ENCODE measurements at regions not wholly inside any gene's neighbourhood (a gene's known extent, or its start where the extent isn't known, plus 50 kb on each side); places are given as distances from the start of the nearest gene placed in this dataset.

GRCh38 chr17:31744511-31744951, 114.5 kb downstream of the COPRS start (continued):
- TF ChIP-seq ZNF214 (tag by site-specific recombination; IDR thresholded peaks at IDR 0.05; ENCODE audit: borderline replicate concordance) (no peak), ZNF449 (tag by site-specific recombination; IDR thresholded peaks at IDR 0.05) (no peak), ZNF169 (tag by site-specific recombination; IDR thresholded peaks at IDR 0.05) (no peak), ZNF830 (tag by site-specific recombination; IDR thresholded peaks at IDR 0.05; ENCODE audit: low read depth) (no peak), ZNF23 (tag by site-specific recombination; IDR thresholded peaks at IDR 0.05; ENCODE audit: borderline replicate concordance) (no peak), REST (tag by site-specific recombination; IDR thresholded peaks at IDR 0.05) (no peak), ZNF585B (tag by site-specific recombination; IDR thresholded peaks at IDR 0.05) (no peak), ZNF513 (tag by site-specific recombination; IDR thresholded peaks at IDR 0.05) (no peak), AEBP2 (tag by site-specific recombination; IDR thresholded peaks at IDR 0.05; ENCODE audit: borderline replicate concordance) (no peak), ZNF398 (tag by site-specific recombination; IDR thresholded peaks at IDR 0.05) (no peak), FEZF1 (tag by site-specific recombination; IDR thresholded peaks at IDR 0.05) (peak; percentile 84), HIC1 (tag by site-specific recombination; IDR thresholded peaks at IDR 0.05) (no peak), ZNF311 (tag by site-specific recombination; IDR thresholded peaks at IDR 0.05; ENCODE audit: borderline replicate concordance) (no peak), ZNF157 (tag by site-specific recombination; IDR thresholded peaks at IDR 0.05) (no peak), ZNF580 (tag by site-specific recombination; IDR thresholded peaks at IDR 0.05) (0 out of 2 replicates have a peak, but pooled peaks have one; percentile 13), ZNF791 (tag by site-specific recombination; IDR thresholded peaks at IDR 0.05) (no peak), EGR2 (tag by site-specific recombination; IDR thresholded peaks at IDR 0.05; ENCODE audit: low read depth) (peak; percentile 63), ZNF626 (tag by site-specific recombination; IDR thresholded peaks at IDR 0.05) (no peak), ZNF324 (tag by site-specific recombination; IDR thresholded peaks at IDR 0.05) (no peak), ZNF175 (tag by site-specific recombination; IDR thresholded peaks at IDR 0.05) (no peak), ZNF155 (tag by site-specific recombination; IDR thresholded peaks at IDR 0.05) (no peak), ZNF37A (tag by site-specific recombination; IDR thresholded peaks at IDR 0.05) (no peak), WT1 (tag by site-specific recombination; IDR thresholded peaks at IDR 0.05) (0 out of 2 replicates have a peak, but pooled peaks have one; percentile 38), YY2 (tag by site-specific recombination; IDR thresholded peaks at IDR 0.05) (no peak), GLIS2 (tag by site-specific recombination; IDR thresholded peaks at IDR 0.05) (no peak), SALL2 (tag by site-specific recombination; IDR thresholded peaks at IDR 0.05; ENCODE audit: borderline replicate concordance) (no peak), ZFHX2 (tag by site-specific recombination; conservative IDR thresholded peaks at IDR 0.05) (peak; percentile 84), ZNF274 (IDR thresholded peaks at IDR 0.05; ENCODE audit: low read length) (no peak), ZNF274 (tag by site-specific recombination; IDR thresholded peaks at IDR 0.05; ENCODE audit: borderline replicate concordance) (no peak)

Data from HEK293 (cell line).